OCI-LY3 (cell line): ENCODE measurements at regions not wholly inside any gene's neighbourhood (a gene's known extent, or its start where the extent isn't known, plus 50 kb on each side); places are given as distances from the start of the nearest gene placed in this dataset.

Experiments used
- H2AFZ ChIP-seq: fragments of 200-600, 300-600 bp; shearing (Covaris generic); 2 replicates; pipeline ENCODE4 v1.6.0; 2014; ENCODE audit warnings: antibody characterized with exemption, low read depth, low read length
- H3K27ac ChIP-seq: fragments of 200-600, 300-600 bp; sonication (generic); 2 replicates; pipeline ENCODE4 v1.5.1; 2014; ENCODE audit warnings: mild to moderate bottlenecking, low read length, moderate library complexity, mixed read lengths
- H3K27me3 ChIP-seq: fragments of 200-600, 300-600 bp; sonication (generic); 2 replicates; pipeline ENCODE4 v1.6.1; 2014; ENCODE audit warnings: low read depth, low read length, mixed read lengths
- H3K36me3 ChIP-seq: fragments of 200-600, 300-600 bp; sonication (generic); replicated peaks from 2 replicates; pipeline ENCODE3; 2014; ENCODE audit warnings: low read depth, low read length, mixed read lengths
- H3K4me1 ChIP-seq: fragments of 300-600, 200-600 bp; sonication (generic); 2 replicates; pipeline ENCODE4 v1.6.1; 2014; ENCODE audit warnings: low read length, mixed read lengths
- H3K4me2 ChIP-seq: fragments of 200-600, 300-600 bp; sonication (generic); 2 replicates; pipeline ENCODE4 v1.6.1; 2014; ENCODE audit warnings: low read length, mixed read lengths
- H3K4me3 ChIP-seq: fragments of 300-600, 200-600 bp; sonication (generic); 2 replicates; pipeline ENCODE4 v1.5.1; 2014; ENCODE audit warnings: antibody characterized with exemption, mild to moderate bottlenecking, low read length, moderate library complexity
- H3K79me2 ChIP-seq: fragments of 300-600, 200-600 bp; shearing (Covaris generic); 2 replicates; pipeline ENCODE4 v1.6.1; 2014; ENCODE audit warnings: mild to moderate bottlenecking, low read length, mixed read lengths
- H3K9ac ChIP-seq: fragments of 300-600, 200-600 bp; shearing (Covaris generic); 2 replicates; pipeline ENCODE4 v1.6.0; 2014; ENCODE audit warnings: mild to moderate bottlenecking, low read length, moderate library complexity
- H3K9me3 ChIP-seq: fragments of 200-600, 300-600 bp; shearing (Covaris generic); 2 replicates; pipeline ENCODE4 v1.6.1; 2014; ENCODE audit warnings: low read length, mixed read lengths; ENCODE audit not compliant: insufficient read depth
- H4K20me1 ChIP-seq: fragments of 200-600, 300-600 bp; sonication (generic); 2 replicates; pipeline ENCODE4 v1.6.1; 2016; ENCODE audit warnings: low read length, mixed read lengths; ENCODE audit not compliant: insufficient read depth
- CTCF ChIP-seq: fragments of 200-600, 300-600 bp; sonication (generic); IDR thresholded peaks from 2 replicates; pipeline ENCODE4 v1.5.1; 2014; ENCODE audit warnings: antibody characterized with exemption, low read length, low read depth
- EZH2phosphoT487 ChIP-seq: fragments of 200-600 bp; shearing (Covaris generic); IDR thresholded peaks from 2 replicates; pipeline ENCODE4 v1.6.1; 2018; ENCODE audit warnings: antibody characterized with exemption, mixed run types, low read depth

- H3K27ac ChIP-seq, result no peak overlapping the region
- H3K36me3 ChIP-seq, result no peaks in the 10 kb centered on the region
- no peaks in the 10 kb centered on the region for H3K79me2 ChIP-seq
- H3K4me2 ChIP-seq, result no peak overlapping the region
- H3K27me3 ChIP-seq, result no peaks in the 10 kb centered on the region
- no peaks in the 10 kb centered on the region for H3K9me3 ChIP-seq
- TF ChIP-seq CTCF, result no peak
- no peak for TF ChIP-seq EZH2phosphoT487
- H4K20me1 ChIP-seq, result no peaks in the 10 kb centered on the region
- H2AFZ ChIP-seq, result no peak overlapping the region
- no peak overlapping the region for H3K4me3 ChIP-seq
- H3K9ac ChIP-seq, result no peak overlapping the region
- peaks cover 23% of the 10 kb centered on the region for H3K4me1 ChIP-seq
Observed at GRCh38 chr1:232454227-232454886, 175.6 kb downstream of the SIPA1L2 start.

GRCh38 chr1:232452736-232453440 lies 177.0 kb downstream of the SIPA1L2 start:
- no peak for TF ChIP-seq EZH2phosphoT487
- TF ChIP-seq CTCF, result no peak
- Histone ChIP-seq H2AFZ (no peak overlapping the region), H3K4me1 (peaks cover 17% of the 10 kb centered on the region), H3K9me3 (no peaks in the 10 kb centered on the region), H3K9ac (no peak overlapping the region), H4K20me1 (no peaks in the 10 kb centered on the region), H3K27me3 (no peaks in the 10 kb centered on the region), H3K27ac (no peak overlapping the region), H3K79me2 (no peaks in the 10 kb centered on the region), H3K36me3 (no peaks in the 10 kb centered on the region), H3K4me2 (no peak overlapping the region), H3K4me3 (no peak overlapping the region)

- Histone ChIP-seq H3K4me2 (no peak overlapping the region), H4K20me1 (no peaks in the 10 kb centered on the region), H3K79me2 (no peaks in the 10 kb centered on the region), H3K36me3 (no peaks in the 10 kb centered on the region), H3K9ac (no peak overlapping the region), H3K4me3 (no peak overlapping the region), H3K27ac (no peak overlapping the region), H2AFZ (no peak overlapping the region), H3K9me3 (no peaks in the 10 kb centered on the region), H3K27me3 (no peaks in the 10 kb centered on the region), H3K4me1 (peaks cover 11% of the 10 kb centered on the region)
- TF ChIP-seq EZH2phosphoT487 (no peak), CTCF (no peak)
Observed at GRCh38 chr1:232452117-232452516, 177.8 kb downstream of the SIPA1L2 start.

GRCh38 chr1:232451506-232451905 lies 178.4 kb downstream of the SIPA1L2 start:
- no peak overlapping the region for H2AFZ ChIP-seq
- H3K36me3 ChIP-seq, result no peaks in the 10 kb centered on the region
- H3K4me3 ChIP-seq, result no peak overlapping the region
- H3K27ac ChIP-seq, result no peak overlapping the region
- no peak overlapping the region for H3K4me2 ChIP-seq
- no peak for TF ChIP-seq EZH2phosphoT487
- no peak for TF ChIP-seq CTCF
- H3K27me3 ChIP-seq, result no peaks in the 10 kb centered on the region
- H4K20me1 ChIP-seq, result no peaks in the 10 kb centered on the region
- peaks cover 5% of the 10 kb centered on the region for H3K4me1 ChIP-seq
- no peaks in the 10 kb centered on the region for H3K79me2 ChIP-seq
- H3K9me3 ChIP-seq, result no peaks in the 10 kb centered on the region
- no peak overlapping the region for H3K9ac ChIP-seq
